ENCODE measurements at regions not wholly inside any gene's neighbourhood (a gene's known extent, or its start where the extent isn't known, plus 50 kb on each side); places are given as distances from the start of the nearest gene placed in this dataset.

GRCh38 chr4:113838460-113838859, 76.9 kb upstream of the CAMK2D start:
- no peak for DNase-seq

DNA sequence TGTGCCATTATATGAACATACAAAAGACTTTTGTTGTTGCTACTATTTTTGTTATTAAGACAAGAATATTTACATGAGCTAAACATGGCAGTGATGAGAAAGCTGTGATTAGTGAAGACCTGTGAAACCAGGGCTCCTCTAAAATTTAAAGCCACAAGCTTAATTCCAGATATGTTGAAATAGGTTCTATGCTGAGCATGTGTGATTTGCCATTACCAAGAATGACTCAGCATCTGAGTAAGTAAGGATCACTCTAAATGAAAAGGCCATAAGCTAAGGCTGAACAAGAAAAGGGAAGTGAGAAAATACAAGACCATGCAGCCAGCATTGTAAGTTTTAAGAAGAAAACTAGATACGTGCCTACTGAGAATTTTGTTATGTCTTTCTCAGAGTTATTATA, 75.9 kb upstream of the CAMK2D start:
- no peak for DNase-seq
- no peaks in the 10 kb centered on the region for H3K36me3 ChIP-seq (ENCODE audit: control insufficient read depth, insufficient read depth, low read length)
- Mint-ChIP-seq H3K36me3 (ENCODE audit: insufficient read depth, unreplicated experiment) (no peaks in the 10 kb centered on the region), H3K4me1 (ENCODE audit: low read depth, unreplicated experiment) (peaks cover 7% of the 10 kb centered on the region), H3K27me3 (ENCODE audit: insufficient read depth, unreplicated experiment) (peaks cover 6% of the 10 kb centered on the region), H3K9me3 (ENCODE audit: unreplicated experiment) (no peaks in the 10 kb centered on the region), H3K4me3 (ENCODE audit: unreplicated experiment) (no peak overlapping the region), H3K27ac (ENCODE audit: unreplicated experiment) (no peak overlapping the region)
- H3K4me3 ChIP-seq (ENCODE audit: low read depth, low read length), result no peak overlapping the region
- H3K4me1 ChIP-seq, result no peaks in the 10 kb centered on the region
- intact Hi-C loops (cut with micrococcal nuclease; ENCODE audit: unreplicated experiment), result no loop called here
- no peaks in the 10 kb centered on the region for H3K27me3 ChIP-seq (replicated peaks; ENCODE audit: control insufficient read depth, insufficient read depth, low read length)
- POLR2A ChIA-PET, result interaction anchor here (0.5 kb wide), 1 partner anchor 397 kb away, joined by 22 read pairs; no protein-coding TSS in a partner anchor
- no peak for TF ChIP-seq CTCF (IDR thresholded peaks at IDR 0.05; ENCODE audit: insufficient read depth in 1 of 2, low read depth in 1 of 2, low read length in 1 of 2, severe bottlenecking in 1 of 2, unreplicated experiment in 1 of 2)
- no TSS peak for BruUV-seq (replicated peaks)
- H3K9me3 ChIP-seq, result no peaks in the 10 kb centered on the region
- CTCF ChIA-PET, result no interaction called here

More at GRCh38 chr4:113838460-113838859, 76.9 kb upstream of the CAMK2D start:
- no peak overlapping the region for H3K4me3 Mint-ChIP-seq (ENCODE audit: unreplicated experiment)
- no TSS peak for BruUV-seq (replicated peaks)
- no peak for TF ChIP-seq CTCF (IDR thresholded peaks at IDR 0.05; ENCODE audit: insufficient read depth in 1 of 2, low read depth in 1 of 2, low read length in 1 of 2, severe bottlenecking in 1 of 2, unreplicated experiment in 1 of 2)
- no peaks in the 10 kb centered on the region for H3K9me3 Mint-ChIP-seq (ENCODE audit: unreplicated experiment)
- intact Hi-C loops (cut with micrococcal nuclease; ENCODE audit: unreplicated experiment), result no loop called here
- peaks cover 6% of the 10 kb centered on the region for H3K27me3 Mint-ChIP-seq (ENCODE audit: insufficient read depth, unreplicated experiment)
- no peaks in the 10 kb centered on the region for H3K27me3 ChIP-seq (replicated peaks; ENCODE audit: control insufficient read depth, insufficient read depth, low read length)
- no peaks in the 10 kb centered on the region for H3K36me3 Mint-ChIP-seq (ENCODE audit: insufficient read depth, unreplicated experiment)
- H3K4me3 ChIP-seq (ENCODE audit: low read depth, low read length), result no peak overlapping the region
- CTCF ChIA-PET, result no interaction called here
- peaks cover 7% of the 10 kb centered on the region for H3K4me1 Mint-ChIP-seq (ENCODE audit: low read depth, unreplicated experiment)
- POLR2A ChIA-PET, result no interaction called here
- no peaks in the 10 kb centered on the region for H3K9me3 ChIP-seq
- no peaks in the 10 kb centered on the region for H3K4me1 ChIP-seq
- H3K36me3 ChIP-seq (ENCODE audit: control insufficient read depth, insufficient read depth, low read length), result no peaks in the 10 kb centered on the region
- no peak overlapping the region for H3K27ac Mint-ChIP-seq (ENCODE audit: unreplicated experiment)

GRCh38 chr4:113835005-113835404, 73.5 kb upstream of the CAMK2D start:
- no peak overlapping the region for H3K4me3 ChIP-seq (ENCODE audit: low read depth, low read length)

More at GRCh38 chr4:113835005-113835404, 73.5 kb upstream of the CAMK2D start:
- no peaks in the 10 kb centered on the region for H3K27me3 ChIP-seq (replicated peaks; ENCODE audit: control insufficient read depth, insufficient read depth, low read length)
- intact Hi-C loops (cut with micrococcal nuclease; ENCODE audit: unreplicated experiment), result no loop called here
- H3K4me1 ChIP-seq, result no peaks in the 10 kb centered on the region
- TF ChIP-seq CTCF (IDR thresholded peaks at IDR 0.05; ENCODE audit: insufficient read depth in 1 of 2, low read depth in 1 of 2, low read length in 1 of 2, severe bottlenecking in 1 of 2, unreplicated experiment in 1 of 2), result no peak
- no peaks in the 10 kb centered on the region for H3K36me3 ChIP-seq (ENCODE audit: control insufficient read depth, insufficient read depth, low read length)
- CTCF ChIA-PET, result no interaction called here
- Mint-ChIP-seq H3K4me3 (ENCODE audit: unreplicated experiment) (no peak overlapping the region), H3K36me3 (ENCODE audit: insufficient read depth, unreplicated experiment) (no peaks in the 10 kb centered on the region), H3K27me3 (ENCODE audit: insufficient read depth, unreplicated experiment) (peaks cover 6% of the 10 kb centered on the region), H3K27ac (ENCODE audit: unreplicated experiment) (no peak overlapping the region), H3K4me1 (ENCODE audit: low read depth, unreplicated experiment) (no peaks in the 10 kb centered on the region), H3K9me3 (ENCODE audit: unreplicated experiment) (no peaks in the 10 kb centered on the region)
- H3K9me3 ChIP-seq, result no peaks in the 10 kb centered on the region
- POLR2A ChIA-PET, result no interaction called here
- no TSS peak for BruUV-seq (replicated peaks)
- no peak for DNase-seq
